Ascending aorta (tissue), 2 donors: ENCODE measurements at regions not wholly inside any gene's neighbourhood (a gene's known extent, or its start where the extent isn't known, plus 50 kb on each side); places are given as distances from the start of the nearest gene placed in this dataset.
"Not testable (repeated sequence)": the region's sequence is repeated elsewhere in the genome, so short reads cannot be mapped to it uniquely, and the experiment has no call there.

Experiments
- DNase-seq, 2 donors: peaks; one replicate each; pipeline ENCODE4 v3.0.0-alpha.2; 2019; ENCODE audit warnings: low spot score in 2 of 2
- H3K27ac ChIP-seq, 2 donors: fragments of 200-600 bp; sonication (generic); one replicate each; pipeline ENCODE4 v1.5.1; 2016 to 2017; ENCODE audit warnings: mild to moderate bottlenecking in 1 of 2
- H3K27me3 ChIP-seq: fragments of 200-600 bp; sonication (generic); one replicate; pipeline ENCODE4 v1.5.1; 2017
- H3K36me3 ChIP-seq, 2 donors: fragments of 200-600 bp; sonication (generic); one replicate each; pipeline ENCODE4 v1.5.1; 2016
- H3K4me1 ChIP-seq, 2 donors: fragments of 200-600 bp; sonication (generic); one replicate each; pipeline ENCODE4 v1.5.1; 2016 to 2017; ENCODE audit warnings: mild to moderate bottlenecking in 1 of 2
- H3K4me3 ChIP-seq, 2 donors: fragments of 200-600 bp; sonication (generic); one replicate each; pipeline ENCODE4 v1.5.1; 2016 to 2017; ENCODE audit warnings: mild to moderate bottlenecking in 1 of 2
- H3K9me3 ChIP-seq, 2 donors: fragments of 200-600 bp; sonication (generic); one replicate each; pipeline ENCODE4 v1.5.1; 2016
- CTCF ChIP-seq, 3 experiments: fragments of 200-600 bp in 2 of 3; fragments of 450-650 bp in 1 of 3; sonication (generic) in 2 of 3; IDR thresholded peaks; one replicate each; pipeline ENCODE4 v1.5.1; 2016 to 2019; ENCODE audit warnings: antibody characterized with exemption in 3 of 3, mild to moderate bottlenecking in 1 of 3, moderate library complexity in 1 of 3
- intact Hi-C: fragments of 100-400 bp; cut with DNase I; formaldehyde crosslinking; loops from one replicate; pipeline ENCODE4 v1.15.1; 2023

GRCh38 chr13:44651724-44652123 is 75.6 kb upstream of the TSC22D1 start:
- intact Hi-C loops: no loop called here
- Histone ChIP-seq H3K4me1 (peaks cover 0 to 2% of the 10 kb centered on the region in 2 donors), H3K27me3 (no peaks in the 10 kb centered on the region), H3K4me3 (no peak overlapping the region), H3K9me3 (no peaks in the 10 kb centered on the region), H3K27ac (peak overlapping the region in 1 of 2 donors; percentile 26), H3K36me3 (no peaks in the 10 kb centered on the region)
- no peak for TF ChIP-seq CTCF (IDR thresholded peaks at IDR 0.05)
- no peak for DNase-seq

- no peaks in the 10 kb centered on the region for H3K9me3 ChIP-seq
- intact Hi-C loops: no loop called here
- no peak overlapping the region for H3K4me3 ChIP-seq
- no peak for TF ChIP-seq CTCF (IDR thresholded peaks at IDR 0.05)
- peaks cover 0 to 2% of the 10 kb centered on the region in 2 donors for H3K4me1 ChIP-seq
- DNase-seq: no peak
- H3K27me3 ChIP-seq: no peaks in the 10 kb centered on the region
- no peak overlapping the region for H3K27ac ChIP-seq
- H3K36me3 ChIP-seq: no peaks in the 10 kb centered on the region
These were observed 75.1 kb upstream of the TSC22D1 start for GRCh38 chr13:44651209-44651608.

GRCh38 chr13:44649834-44650233 is 73.7 kb upstream of the TSC22D1 start:
- Histone ChIP-seq H3K27me3 (no peaks in the 10 kb centered on the region), H3K27ac (no peak overlapping the region), H3K4me3 (no peak overlapping the region), H3K9me3 (no peaks in the 10 kb centered on the region), H3K4me1 (peaks cover 0 to 2% of the 10 kb centered on the region in 2 donors), H3K36me3 (no peaks in the 10 kb centered on the region)
- no peak for DNase-seq
- no peak for TF ChIP-seq CTCF (IDR thresholded peaks at IDR 0.05)
- intact Hi-C loops: no loop called here

- DNase-seq: no peak
- Histone ChIP-seq H3K27ac (no peak overlapping the region), H3K9me3 (no peaks in the 10 kb centered on the region), H3K36me3 (no peaks in the 10 kb centered on the region), H3K4me1 (peaks cover 0 to 2% of the 10 kb centered on the region in 2 donors), H3K27me3 (no peaks in the 10 kb centered on the region), H3K4me3 (no peak overlapping the region)
- intact Hi-C loops: no loop called here
- no peak for TF ChIP-seq CTCF (IDR thresholded peaks at IDR 0.05)
These were observed 72.9 kb upstream of the TSC22D1 start for GRCh38 chr13:44649104-44649428.

GRCh38 chr13:44648392-44649103 is 72.4 kb upstream of the TSC22D1 start:
- H3K27ac ChIP-seq: no peak overlapping the region
- DNase-seq: no peak
- TF ChIP-seq CTCF (IDR thresholded peaks at IDR 0.05): peak in 1 of 3 experiments; percentile 17
- no peaks in the 10 kb centered on the region for H3K27me3 ChIP-seq
- no peaks in the 10 kb centered on the region for H3K9me3 ChIP-seq
- peaks cover 0 to 2% of the 10 kb centered on the region in 2 donors for H3K4me1 ChIP-seq
- H3K4me3 ChIP-seq: no peak overlapping the region
- intact Hi-C loops: no loop called here
- no peaks in the 10 kb centered on the region for H3K36me3 ChIP-seq

- H3K9me3 ChIP-seq, intact Hi-C loops, DNase-seq: not testable (repeated sequence)
These were observed 71.4 kb upstream of the TSC22D1 start for GRCh38 chr13:44647560-44647959.

More at GRCh38 chr13:44647560-44647959, 71.4 kb upstream of the TSC22D1 start:
- not testable (repeated sequence) for H3K4me3 ChIP-seq, H3K4me1 ChIP-seq, H3K36me3 ChIP-seq, H3K27me3 ChIP-seq, H3K27ac ChIP-seq
